PFSK-1 (cell line): ENCODE measurements at regions not wholly inside any gene's neighbourhood (a gene's known extent, or its start where the extent isn't known, plus 50 kb on each side); places are given as distances from the start of the nearest gene placed in this dataset.

Experiments used
- FOXP2 ChIP-seq: optimal IDR thresholded peaks from 2 replicates; pipeline ENCODE3; 2011; ENCODE audit warnings: borderline replicate concordance, control low read depth, inconsistent platforms; ENCODE audit not compliant: insufficient read depth; ENCODE audit errors: extremely low read length, extremely low read depth
- POLR2AphosphoS5 ChIP-seq: IDR thresholded peaks from 2 replicates; pipeline ENCODE4 v1.6.1; 2012; ENCODE audit warnings: low read depth, mild to moderate bottlenecking, control low read depth, low read length, moderate library complexity
- REST ChIP-seq, 2 experiments: IDR thresholded peaks; 2 replicates each; pipeline versions ENCODE4 v1.6.1 to v1.8.0; 2011 to 2012; ENCODE audit warnings: low read depth in 2 of 2, low read length in 2 of 2, control low read depth in 1 of 2, inconsistent platforms in 1 of 2, mild to moderate bottlenecking in 1 of 2, moderate library complexity in 1 of 2; ENCODE audit not compliant: insufficient read depth in 1 of 2
- TAF1 ChIP-seq: IDR thresholded peaks from 2 replicates; pipeline ENCODE4 v1.6.1; 2012; ENCODE audit warnings: low read length, control low read depth, borderline replicate concordance; ENCODE audit not compliant: insufficient read depth

GRCh38 chr13:106184790-106185189 lies 350.7 kb downstream of the EFNB2 start:
- TF ChIP-seq POLR2AphosphoS5 (no peak), REST (IDR thresholded peaks at IDR 0.05; ENCODE audit: insufficient read depth in 1 of 2, low read depth in 2 of 2, low read length in 2 of 2) (no peak), TAF1 (no peak), FOXP2 (no peak)
